ENCODE measurements at regions not wholly inside any gene's neighbourhood (a gene's known extent, or its start where the extent isn't known, plus 50 kb on each side); places are given as distances from the start of the nearest gene placed in this dataset.

DNA sequence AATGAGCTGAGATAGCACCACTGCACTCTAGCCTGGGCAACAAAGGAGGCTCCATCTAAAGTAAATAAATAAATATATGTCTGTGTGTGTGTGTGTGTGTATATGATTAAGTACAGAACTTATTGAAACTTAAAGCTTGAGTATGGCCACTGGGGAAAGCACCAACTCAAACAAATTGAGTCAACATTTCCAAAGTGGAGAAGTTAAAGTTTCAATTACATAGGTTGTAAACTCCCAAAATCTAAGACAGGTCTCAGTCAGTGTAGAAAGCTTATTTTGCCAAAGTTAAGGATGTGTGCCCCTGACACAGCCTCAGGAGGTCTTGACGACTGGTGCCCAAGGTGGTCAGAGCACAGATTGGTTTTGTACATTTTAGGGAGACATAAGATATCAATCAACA lies 458.9 kb upstream of the RGS18 start:
- DNase-seq (ENCODE audit: low spot score): no peak
- no peak overlapping the region for H2BK120ac ChIP-seq (ENCODE audit: low read depth, low read length)
- H3K23ac ChIP-seq (ENCODE audit: low read depth, low read length, poor library complexity): no peak overlapping the region
- no peak overlapping the region for H3K9ac ChIP-seq (ENCODE audit: low read depth, low read length, poor library complexity)
- no peak overlapping the region for H2BK5ac ChIP-seq (ENCODE audit: low read length)
- no peak overlapping the region for H3K4me3 ChIP-seq (ENCODE audit: low read length in 2 of 2)
- no peak overlapping the region for H3K27ac ChIP-seq (replicated peaks; ENCODE audit: low read length)
- H3K4me2 ChIP-seq (ENCODE audit: insufficient read depth, low read length, poor library complexity, severe bottlenecking): no peak overlapping the region
- H3K18ac ChIP-seq (ENCODE audit: low read length): no peak overlapping the region
- no peak overlapping the region for H2BK12ac ChIP-seq (ENCODE audit: low read length)
- H3K14ac ChIP-seq (ENCODE audit: low read length): no peak overlapping the region
- no CpG with 5 or more reads among the region's 1 CpG for WGBS, 2 donors (ENCODE audit: extremely low coverage in 2 of 2, insufficient read length in 2 of 2, insufficient replicate concordance in 1 of 2)
- no peak overlapping the region for H4K91ac ChIP-seq (ENCODE audit: low read depth, low read length, poor library complexity)
- H2BK15ac ChIP-seq (ENCODE audit: low read length): no peak overlapping the region
- no peaks in the 10 kb centered on the region for H3K4me1 ChIP-seq (ENCODE audit: control insufficient read depth in 2 of 2, insufficient read depth in 1 of 2, low read depth in 1 of 2, low read length in 2 of 2)
- no peaks in the 10 kb centered on the region for H3K27me3 ChIP-seq (ENCODE audit: control insufficient read depth in 3 of 3, insufficient read depth in 3 of 3, low read depth in 1 of 3, low read length in 3 of 3)
- no peak overlapping the region for H2AK5ac ChIP-seq (ENCODE audit: low read depth, low read length)
- H3K9me3 ChIP-seq (replicated peaks in 1 of 2; ENCODE audit: control insufficient read depth in 2 of 2, insufficient read depth in 1 of 2, low read depth in 1 of 2, low read length in 2 of 2): no peaks in the 10 kb centered on the region
- H3K36me3 ChIP-seq (replicated peaks in 1 of 2; ENCODE audit: control insufficient read depth in 2 of 2, insufficient read depth in 2 of 2, low read length in 2 of 2): no peaks in the 10 kb centered on the region
- H2AFZ ChIP-seq (ENCODE audit: low read length): no peak overlapping the region
- no peak overlapping the region for H3K4ac ChIP-seq (ENCODE audit: low read length)
- H3K79me1 ChIP-seq (ENCODE audit: low read depth, low read length): no peaks in the 10 kb centered on the region
- H4K8ac ChIP-seq (ENCODE audit: low read depth, low read length): no peak overlapping the region

DNA sequence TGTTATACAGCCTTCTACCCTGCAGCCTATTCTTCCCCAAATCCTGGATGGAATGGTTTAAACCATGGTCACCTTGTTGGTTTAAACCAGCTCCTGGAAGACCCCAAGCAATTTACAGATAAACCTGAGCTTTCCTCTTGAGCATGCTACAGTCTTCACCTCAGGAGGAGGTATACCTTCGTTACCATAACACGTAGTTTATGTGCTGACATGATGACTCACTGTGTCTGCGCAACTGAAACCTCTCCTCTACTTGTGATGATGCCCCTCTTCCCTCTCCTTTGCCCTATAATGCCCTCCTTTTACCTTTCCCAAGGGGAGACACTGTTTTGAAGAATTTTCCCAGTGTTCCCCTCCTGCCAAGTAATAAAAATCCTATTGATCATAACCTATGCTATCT lies 457.3 kb upstream of the RGS18 start:
- no peak overlapping the region for H4K91ac ChIP-seq (ENCODE audit: low read depth, low read length, poor library complexity)
- no peak overlapping the region for H3K4ac ChIP-seq (ENCODE audit: low read length)
- H4K8ac ChIP-seq (ENCODE audit: low read depth, low read length): no peak overlapping the region
- H3K18ac ChIP-seq (ENCODE audit: low read length): no peak overlapping the region
- H2BK12ac ChIP-seq (ENCODE audit: low read length): no peak overlapping the region
- H2AK5ac ChIP-seq (ENCODE audit: low read depth, low read length): no peak overlapping the region
- no peak for DNase-seq (ENCODE audit: low spot score)
- no CpG with 5 or more reads among the region's 3 CpGs for WGBS, 2 donors (ENCODE audit: extremely low coverage in 2 of 2, insufficient read length in 2 of 2, insufficient replicate concordance in 1 of 2)
- H3K27me3 ChIP-seq (ENCODE audit: control insufficient read depth in 3 of 3, insufficient read depth in 3 of 3, low read depth in 1 of 3, low read length in 3 of 3): no peaks in the 10 kb centered on the region
- no peak overlapping the region for H3K23ac ChIP-seq (ENCODE audit: low read depth, low read length, poor library complexity)
- no peaks in the 10 kb centered on the region for H3K9me3 ChIP-seq (replicated peaks in 1 of 2; ENCODE audit: control insufficient read depth in 2 of 2, insufficient read depth in 1 of 2, low read depth in 1 of 2, low read length in 2 of 2)
- H3K27ac ChIP-seq (replicated peaks; ENCODE audit: low read length): no peak overlapping the region
- H3K36me3 ChIP-seq (replicated peaks in 1 of 2; ENCODE audit: control insufficient read depth in 2 of 2, insufficient read depth in 2 of 2, low read length in 2 of 2): no peaks in the 10 kb centered on the region
- H3K79me1 ChIP-seq (ENCODE audit: low read depth, low read length): no peaks in the 10 kb centered on the region
- H3K4me1 ChIP-seq (ENCODE audit: control insufficient read depth in 2 of 2, insufficient read depth in 1 of 2, low read depth in 1 of 2, low read length in 2 of 2): no peaks in the 10 kb centered on the region
- H2BK15ac ChIP-seq (ENCODE audit: low read length): no peak overlapping the region
- no peak overlapping the region for H2BK5ac ChIP-seq (ENCODE audit: low read length)
- H2BK120ac ChIP-seq (ENCODE audit: low read depth, low read length): no peak overlapping the region
- H2AFZ ChIP-seq (ENCODE audit: low read length): no peak overlapping the region
- no peak overlapping the region for H3K4me3 ChIP-seq (ENCODE audit: low read length in 2 of 2)
- no peak overlapping the region for H3K4me2 ChIP-seq (ENCODE audit: insufficient read depth, low read length, poor library complexity, severe bottlenecking)
- H3K9ac ChIP-seq (ENCODE audit: low read depth, low read length, poor library complexity): no peak overlapping the region
- H3K14ac ChIP-seq (ENCODE audit: low read length): no peak overlapping the region

DNA sequence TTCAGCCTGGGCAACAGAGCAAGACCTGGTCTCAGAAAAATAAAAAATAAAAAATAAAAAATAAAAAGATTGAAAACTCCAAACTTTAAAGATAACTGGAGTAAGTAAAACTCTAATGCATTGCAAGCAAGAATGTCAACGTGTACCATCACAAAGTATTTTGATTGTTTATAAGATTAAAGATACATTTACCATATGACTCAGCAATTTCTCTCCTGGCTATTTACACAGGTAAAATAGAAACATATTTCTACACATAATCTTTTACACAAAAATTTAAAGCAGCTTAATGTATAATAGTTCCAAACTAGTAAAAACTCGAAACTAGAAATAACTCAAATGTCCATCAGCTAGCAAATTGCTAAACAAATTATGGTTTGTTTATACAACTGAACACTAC lies 456.1 kb upstream of the RGS18 start:
- Histone ChIP-seq H2BK5ac (ENCODE audit: low read length) (no peak overlapping the region), H2BK12ac (ENCODE audit: low read length) (no peak overlapping the region), H3K36me3 (replicated peaks in 1 of 2; ENCODE audit: control insufficient read depth in 2 of 2, insufficient read depth in 2 of 2, low read length in 2 of 2) (no peaks in the 10 kb centered on the region), H3K18ac (ENCODE audit: low read length) (no peak overlapping the region), H3K4ac (ENCODE audit: low read length) (no peak overlapping the region), H2BK120ac (ENCODE audit: low read depth, low read length) (no peak overlapping the region), H3K9me3 (replicated peaks in 1 of 2; ENCODE audit: control insufficient read depth in 2 of 2, insufficient read depth in 1 of 2, low read depth in 1 of 2, low read length in 2 of 2) (no peaks in the 10 kb centered on the region), H3K23ac (ENCODE audit: low read depth, low read length, poor library complexity) (no peak overlapping the region), H2BK15ac (ENCODE audit: low read length) (no peak overlapping the region), H2AFZ (ENCODE audit: low read length) (no peak overlapping the region), H4K8ac (ENCODE audit: low read depth, low read length) (no peak overlapping the region), H2AK5ac (ENCODE audit: low read depth, low read length) (no peak overlapping the region), H3K4me2 (ENCODE audit: insufficient read depth, low read length, poor library complexity, severe bottlenecking) (no peak overlapping the region), H3K9ac (ENCODE audit: low read depth, low read length, poor library complexity) (no peak overlapping the region), H3K27ac (replicated peaks; ENCODE audit: low read length) (no peak overlapping the region), H3K27me3 (ENCODE audit: control insufficient read depth in 3 of 3, insufficient read depth in 3 of 3, low read depth in 1 of 3, low read length in 3 of 3) (no peaks in the 10 kb centered on the region), H3K79me1 (ENCODE audit: low read depth, low read length) (no peaks in the 10 kb centered on the region), H3K14ac (ENCODE audit: low read length) (no peak overlapping the region), H4K91ac (ENCODE audit: low read depth, low read length, poor library complexity) (no peak overlapping the region), H3K4me1 (ENCODE audit: control insufficient read depth in 2 of 2, insufficient read depth in 1 of 2, low read depth in 1 of 2, low read length in 2 of 2) (no peaks in the 10 kb centered on the region), H3K4me3 (ENCODE audit: low read length in 2 of 2) (no peak overlapping the region)
- no peak for DNase-seq (ENCODE audit: low spot score)
- no CpG with 5 or more reads among the region's 2 CpGs for WGBS, 2 donors (ENCODE audit: extremely low coverage in 2 of 2, insufficient read length in 2 of 2, insufficient replicate concordance in 1 of 2)

DNA sequence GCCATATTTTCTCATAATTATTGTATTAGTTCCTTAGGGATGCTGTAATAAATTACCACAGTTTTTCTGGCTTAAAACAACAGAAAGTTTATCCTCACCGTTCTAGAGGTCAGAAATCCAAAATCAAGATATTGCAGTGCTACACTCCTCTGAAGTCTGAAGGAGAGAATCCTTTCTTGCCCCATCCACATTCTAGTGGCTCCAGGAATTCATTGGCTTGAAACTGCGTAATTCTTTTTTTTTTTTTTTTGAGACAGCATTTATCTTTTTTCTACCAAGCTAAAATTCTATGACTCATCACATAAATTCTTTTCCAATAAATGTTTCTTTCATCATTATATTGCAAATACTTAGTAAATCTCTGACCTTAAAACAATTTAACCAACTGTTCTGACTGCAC lies 451.0 kb upstream of the RGS18 start:
- no peak overlapping the region for H3K18ac ChIP-seq (ENCODE audit: low read length)
- H3K9ac ChIP-seq (ENCODE audit: low read depth, low read length, poor library complexity): no peak overlapping the region
- no peak overlapping the region for H2AFZ ChIP-seq (ENCODE audit: low read length)
- H4K8ac ChIP-seq (ENCODE audit: low read depth, low read length): no peak overlapping the region
- H3K4me1 ChIP-seq (ENCODE audit: control insufficient read depth in 2 of 2, insufficient read depth in 1 of 2, low read depth in 1 of 2, low read length in 2 of 2): no peaks in the 10 kb centered on the region
- no peak for DNase-seq (ENCODE audit: low spot score)
- H2BK5ac ChIP-seq (ENCODE audit: low read length): no peak overlapping the region
- no peak overlapping the region for H3K4me2 ChIP-seq (ENCODE audit: insufficient read depth, low read length, poor library complexity, severe bottlenecking)
- H2BK15ac ChIP-seq (ENCODE audit: low read length): no peak overlapping the region
- H4K91ac ChIP-seq (ENCODE audit: low read depth, low read length, poor library complexity): no peak overlapping the region
- no peaks in the 10 kb centered on the region for H3K27me3 ChIP-seq (ENCODE audit: control insufficient read depth in 3 of 3, insufficient read depth in 3 of 3, low read depth in 1 of 3, low read length in 3 of 3)
- H3K79me1 ChIP-seq (ENCODE audit: low read depth, low read length): no peaks in the 10 kb centered on the region
- no peaks in the 10 kb centered on the region for H3K9me3 ChIP-seq (replicated peaks in 1 of 2; ENCODE audit: control insufficient read depth in 2 of 2, insufficient read depth in 1 of 2, low read depth in 1 of 2, low read length in 2 of 2)
- H3K4ac ChIP-seq (ENCODE audit: low read length): no peak overlapping the region
- H3K4me3 ChIP-seq (ENCODE audit: low read length in 2 of 2): no peak overlapping the region
- no peak overlapping the region for H3K27ac ChIP-seq (replicated peaks; ENCODE audit: low read length)
- H3K36me3 ChIP-seq (replicated peaks in 1 of 2; ENCODE audit: control insufficient read depth in 2 of 2, insufficient read depth in 2 of 2, low read length in 2 of 2): no peaks in the 10 kb centered on the region
- H2BK12ac ChIP-seq (ENCODE audit: low read length): no peak overlapping the region
- H2BK120ac ChIP-seq (ENCODE audit: low read depth, low read length): no peak overlapping the region
- no CpG with 5 or more reads among the region's 2 CpGs for WGBS, 2 donors (ENCODE audit: extremely low coverage in 2 of 2, insufficient read length in 2 of 2, insufficient replicate concordance in 1 of 2)
- H3K23ac ChIP-seq (ENCODE audit: low read depth, low read length, poor library complexity): no peak overlapping the region
- H2AK5ac ChIP-seq (ENCODE audit: low read depth, low read length): no peak overlapping the region
- no peak overlapping the region for H3K14ac ChIP-seq (ENCODE audit: low read length)

All from neuronal stem cell (in vitro differentiated cells).